ENCODE measurements at regions not wholly inside any gene's neighbourhood (a gene's known extent, or its start where the extent isn't known, plus 50 kb on each side); places are given as distances from the start of the nearest gene placed in this dataset.

DNA sequence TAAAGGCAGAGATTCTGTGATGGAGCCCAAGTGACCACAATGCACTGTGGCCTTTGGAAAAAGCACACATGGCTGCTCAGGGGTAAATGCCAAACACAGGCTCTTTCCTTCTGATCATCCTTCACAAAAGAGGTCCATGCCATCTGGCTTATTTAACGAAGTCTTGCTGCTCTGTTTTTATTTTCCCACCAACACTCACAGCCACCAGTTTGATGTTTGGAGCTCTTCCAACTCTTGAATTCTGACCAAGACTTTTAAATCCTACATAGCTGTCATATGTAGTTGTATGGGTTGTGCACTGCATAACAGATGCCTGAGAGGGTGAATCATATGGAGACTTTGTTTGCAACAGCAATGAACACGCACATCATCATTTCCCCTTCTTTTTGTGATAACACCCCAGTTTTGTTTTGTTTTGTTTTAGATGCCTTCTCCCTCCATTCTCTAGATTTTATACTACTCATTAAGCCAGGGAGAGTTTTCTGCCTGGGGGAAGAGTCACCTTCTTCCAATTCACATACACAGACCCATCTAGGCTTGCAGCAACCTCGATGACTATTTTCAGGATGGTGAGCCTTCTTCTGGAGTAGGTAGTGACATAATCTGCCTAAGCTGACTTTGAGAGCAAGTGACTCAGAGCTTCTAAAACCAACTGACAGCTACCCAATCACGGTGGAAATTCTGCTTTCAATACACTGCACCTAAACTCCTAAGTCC is 145.2 kb upstream of the WSCD2 start:
- FAIRE-seq, result no peak

DNA sequence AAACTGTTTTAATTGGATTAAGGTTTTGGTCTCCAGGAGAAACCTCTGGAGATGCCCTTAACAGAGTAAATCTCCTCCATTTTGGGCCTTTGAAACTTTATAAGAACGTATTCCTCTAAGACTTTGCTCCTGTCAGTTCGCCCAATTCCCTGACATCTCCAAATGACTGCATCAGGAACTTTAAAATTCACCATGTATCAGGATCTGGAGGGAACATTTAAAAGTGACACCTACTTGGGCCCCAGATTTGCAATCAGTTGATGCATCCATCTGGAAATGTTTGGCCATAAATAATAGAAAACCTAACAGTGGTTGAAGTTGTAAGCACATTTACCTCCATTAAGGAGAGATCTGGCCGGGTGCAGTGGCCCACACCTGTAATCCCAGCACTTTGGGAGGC is 144.1 kb upstream of the WSCD2 start:
- FAIRE-seq, result no peak

DNA sequence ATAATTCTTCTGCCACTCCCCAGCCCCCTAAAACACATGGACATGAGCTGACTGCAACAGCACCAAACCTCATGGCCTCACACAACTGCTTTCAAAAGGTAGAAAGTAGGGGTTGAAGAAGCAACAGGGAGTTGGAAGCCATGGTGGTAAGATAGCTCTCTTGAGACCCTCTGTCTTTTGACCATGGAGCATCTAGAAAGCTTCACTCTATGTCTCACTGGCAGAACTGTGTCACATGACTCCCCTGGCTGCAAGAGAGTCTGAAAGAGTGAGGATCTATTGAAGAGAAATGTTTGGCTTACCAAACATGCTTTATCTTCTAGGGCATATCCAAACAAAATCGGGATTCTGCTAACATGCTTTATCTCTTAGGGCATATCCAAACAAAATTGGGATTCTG is 142.9 kb upstream of the WSCD2 start:
- no peak for FAIRE-seq

DNA sequence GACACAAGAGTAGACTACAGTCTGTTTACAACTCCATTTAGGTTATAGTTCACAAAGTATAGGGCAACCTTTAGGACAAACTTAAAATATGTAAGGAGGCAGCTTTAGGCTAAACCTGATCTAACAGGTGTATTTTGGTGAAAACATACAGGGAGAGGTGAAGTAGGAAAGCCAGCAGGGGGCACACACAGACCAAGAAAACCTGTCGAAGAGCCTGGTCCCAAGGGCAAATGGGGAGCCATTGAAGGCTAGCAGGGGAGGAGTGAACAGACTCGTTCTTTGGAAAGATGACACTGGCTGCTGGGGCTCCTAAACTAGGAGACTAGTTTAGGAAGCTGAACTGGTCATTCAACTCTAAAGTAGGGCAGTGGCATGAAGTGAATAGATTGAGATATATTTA is 138.8 kb upstream of the WSCD2 start:
- FAIRE-seq, result no peak

DNA sequence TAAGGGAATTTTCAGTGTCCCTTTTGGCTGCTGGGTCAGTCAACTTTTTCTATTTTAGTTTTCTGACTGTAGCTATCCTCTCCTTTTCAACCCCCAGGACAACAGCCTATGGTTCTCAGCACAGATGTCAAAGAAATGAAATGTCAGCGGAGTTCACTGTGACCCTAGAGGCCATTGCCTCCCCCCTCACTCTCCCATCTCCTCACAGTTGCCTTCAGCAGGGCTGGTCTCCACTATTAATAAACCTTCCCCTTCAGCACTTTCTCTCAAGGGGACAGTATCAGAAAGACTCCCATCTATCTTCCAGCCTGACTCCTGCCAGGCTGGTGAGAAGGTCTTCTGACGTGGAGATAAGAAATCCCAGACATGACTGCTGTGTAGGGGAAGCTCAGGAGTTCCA is 137.1 kb upstream of the WSCD2 start:
- FAIRE-seq, result no peak

DNA sequence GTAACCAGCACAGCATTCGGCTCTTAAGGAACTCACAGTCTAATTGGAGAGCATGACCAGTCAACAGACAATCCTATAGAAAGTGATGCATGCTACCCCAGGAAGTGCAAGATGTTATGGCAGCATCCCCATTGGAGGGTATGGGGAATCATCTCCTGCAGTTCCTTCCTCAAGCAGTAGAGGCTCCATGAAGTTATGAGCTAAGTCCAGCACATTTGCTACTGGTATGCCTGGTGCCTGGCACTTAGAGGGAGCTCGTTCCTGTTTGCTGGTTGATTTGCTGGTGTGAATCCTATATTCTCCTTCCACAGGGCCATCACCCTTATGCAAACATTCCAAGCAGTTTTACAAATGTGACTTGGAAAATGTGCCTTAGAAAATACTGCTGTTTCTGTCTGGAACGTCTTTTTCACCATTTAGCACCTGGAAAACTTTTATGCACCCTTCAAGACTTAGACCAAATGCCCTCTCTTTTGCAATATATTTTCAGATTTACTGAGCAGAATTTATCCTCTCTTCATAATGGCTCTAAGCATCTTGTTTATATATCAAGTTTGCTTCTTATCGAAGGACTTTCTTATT is 136.1 kb upstream of the WSCD2 start:
- peak; percentile 42 for FAIRE-seq

DNA sequence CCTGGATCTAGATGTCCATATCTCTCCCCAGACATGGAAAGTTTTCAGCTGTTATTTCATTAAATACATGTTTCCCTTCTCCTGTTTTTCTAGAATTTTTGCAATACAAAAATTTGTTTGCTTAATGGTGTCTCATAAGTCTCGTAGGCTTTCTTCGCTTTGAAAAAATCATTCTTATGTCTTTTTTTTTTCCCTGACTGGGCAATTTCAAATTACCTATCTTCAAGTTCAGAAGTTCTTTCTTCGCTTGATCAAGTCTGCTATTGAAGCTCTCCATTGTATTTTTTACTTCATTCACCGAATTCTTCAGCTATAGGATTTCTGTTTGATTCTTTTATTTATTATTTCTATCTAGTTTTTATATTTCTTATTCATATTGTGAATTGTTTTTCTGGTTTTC is 130.2 kb upstream of the WSCD2 start:
- FAIRE-seq, result no peak

DNA sequence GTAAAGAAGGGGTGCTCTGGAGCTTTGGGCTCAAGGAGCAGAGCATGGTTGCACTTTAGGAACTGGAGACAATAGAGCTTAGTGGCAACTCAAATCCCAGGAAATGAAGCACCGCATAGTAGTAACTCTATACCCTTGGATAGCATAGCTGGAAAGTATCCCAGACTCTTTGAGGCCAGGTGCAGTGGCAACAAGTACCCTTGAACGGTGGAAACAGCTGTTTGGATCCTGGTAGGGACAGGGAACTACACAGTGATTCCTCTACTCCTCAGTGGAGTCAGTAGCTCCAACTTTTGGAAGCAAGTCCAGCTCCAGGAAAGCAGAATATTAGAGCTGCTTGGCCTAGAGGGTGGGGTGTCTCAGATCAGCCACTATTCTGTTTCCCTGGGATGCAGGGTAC is 129.0 kb upstream of the WSCD2 start:
- no peak for FAIRE-seq

DNA sequence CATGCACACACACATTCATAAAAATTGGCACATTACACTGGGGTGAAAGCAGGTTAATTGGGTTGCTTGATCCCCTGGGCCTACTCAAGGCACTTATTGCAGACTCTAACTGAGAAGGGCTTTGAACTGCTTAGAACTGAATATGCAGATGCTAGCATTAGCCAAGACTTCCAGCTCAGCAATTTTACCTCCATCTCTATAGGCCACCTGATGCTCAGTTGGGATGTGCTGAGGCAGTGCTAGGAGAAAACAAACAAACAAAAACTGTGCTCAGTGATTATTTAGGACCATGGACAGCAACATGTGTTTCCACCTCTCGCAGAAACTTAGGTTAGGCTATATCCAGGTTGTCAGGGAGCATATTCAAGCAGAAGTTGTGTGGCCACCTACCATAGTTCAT is 124.8 kb upstream of the WSCD2 start:
- FAIRE-seq, result no peak

DNA sequence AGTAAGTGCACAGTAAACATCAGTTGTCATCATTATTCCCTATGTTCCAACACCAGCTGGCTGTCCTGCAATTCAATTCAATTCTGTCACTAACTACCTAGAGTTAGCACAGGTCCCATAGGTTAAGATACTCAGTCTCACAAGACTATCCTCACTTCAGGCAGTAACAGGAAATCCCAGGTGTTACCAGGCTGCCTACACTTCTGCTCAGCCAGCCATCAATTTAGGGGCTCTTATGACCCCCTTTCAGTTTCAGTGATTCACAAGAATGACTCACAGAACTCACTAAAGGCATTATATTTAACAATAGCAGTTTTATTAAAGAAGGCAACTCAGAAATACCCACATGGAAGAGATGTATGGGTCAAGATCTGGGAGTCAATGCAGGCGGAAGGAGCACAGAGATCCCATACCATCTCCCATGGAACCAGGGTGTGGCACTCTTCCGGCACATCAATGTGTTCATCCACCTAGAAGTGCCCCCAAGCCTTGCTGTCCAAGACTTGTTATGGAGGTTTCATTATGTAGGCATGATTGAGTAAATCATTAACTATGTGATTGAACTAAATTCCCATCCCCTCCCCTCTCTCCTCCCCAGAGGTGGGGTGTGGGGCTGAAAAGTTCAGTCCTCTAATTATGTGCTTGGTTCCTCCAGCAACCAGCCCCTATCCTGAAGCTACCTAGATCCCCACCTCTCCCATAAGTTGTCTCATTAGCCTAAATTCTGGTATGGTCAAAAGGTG is 120.8 kb upstream of the WSCD2 start:
- no peak for FAIRE-seq

DNA sequence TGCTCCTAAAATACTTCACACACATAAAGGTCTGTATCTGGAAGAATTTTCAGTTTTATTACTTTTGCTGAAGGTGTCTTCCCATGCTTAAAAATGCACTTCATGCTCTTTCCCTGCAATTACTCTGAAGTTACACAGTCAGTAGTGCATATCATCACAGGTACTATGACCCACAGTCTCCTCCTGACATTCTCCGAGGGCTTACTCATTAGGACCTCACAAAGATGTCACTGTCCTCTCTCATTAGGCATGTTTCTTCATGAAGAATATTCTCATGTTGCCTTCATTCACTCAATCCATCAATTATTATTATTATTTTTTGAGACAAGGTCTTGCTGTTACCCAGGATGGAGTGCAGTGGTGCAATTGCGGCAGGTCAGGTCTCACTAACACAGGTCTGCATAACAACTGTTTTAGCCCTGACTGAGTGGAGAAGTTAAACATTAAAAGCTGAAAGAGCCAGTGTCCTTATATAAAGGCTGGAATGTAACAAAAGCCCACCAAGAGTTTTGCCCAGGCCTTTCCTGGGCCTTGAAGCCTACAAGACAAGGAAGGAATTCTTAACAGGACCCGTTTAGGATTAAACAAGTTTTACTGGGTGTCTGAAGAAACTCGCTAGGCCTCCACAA is 119.5 kb upstream of the WSCD2 start:
- FAIRE-seq, result no peak

DNA sequence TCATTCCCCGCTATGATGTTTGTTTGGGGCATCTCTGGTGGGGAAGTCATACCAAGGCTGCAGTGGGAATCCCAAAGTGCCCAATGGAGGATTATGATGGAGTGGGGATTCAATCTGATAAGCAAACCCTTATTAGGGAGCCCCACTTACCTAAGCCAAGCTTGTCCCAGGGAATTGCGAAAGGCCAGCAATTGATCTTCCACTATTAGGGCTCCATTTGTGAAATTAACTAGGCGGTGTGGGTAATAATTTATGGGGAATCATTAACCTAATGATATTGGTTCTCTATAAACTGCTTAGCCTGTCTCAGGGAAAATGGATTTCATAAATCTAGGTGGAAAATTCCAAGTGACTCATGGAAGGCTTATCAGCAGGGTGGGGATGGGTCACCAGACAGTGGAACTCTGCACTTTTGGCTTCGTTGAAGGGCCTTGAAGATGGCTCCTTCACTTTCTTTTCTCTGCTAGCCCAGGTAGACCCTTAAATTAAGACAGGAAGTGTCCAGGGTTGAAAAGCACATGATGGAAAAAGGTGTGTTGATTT is 113.0 kb upstream of the WSCD2 start:
- FAIRE-seq, result no peak

DNA sequence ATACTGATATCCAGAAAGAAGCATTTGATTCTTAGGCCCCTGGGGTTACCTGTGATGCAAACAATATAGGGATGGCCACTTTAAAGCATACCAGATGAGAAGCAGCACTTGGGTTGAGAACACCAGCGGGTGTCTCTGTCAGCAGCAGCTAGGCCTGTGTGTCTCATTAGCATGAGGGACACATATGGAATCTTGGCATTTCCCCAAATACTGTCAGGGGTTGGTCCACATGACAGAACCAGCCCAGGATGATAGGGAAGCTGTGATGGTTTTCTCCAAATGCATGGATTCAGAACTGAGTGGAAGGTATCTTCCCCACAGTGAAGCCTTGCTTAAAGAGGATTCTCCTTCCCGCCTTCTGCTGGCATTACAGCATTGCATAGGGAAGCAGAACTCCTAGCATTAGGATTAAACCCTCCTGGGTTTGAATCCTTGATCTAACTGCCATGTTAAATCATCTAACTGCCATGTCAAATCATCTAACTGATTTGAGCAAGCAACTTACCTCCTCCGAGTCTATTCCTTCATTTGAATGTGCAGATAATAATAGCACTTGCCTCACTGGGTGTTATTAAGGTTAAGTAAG is 111.5 kb upstream of the WSCD2 start:
- no peak for FAIRE-seq

DNA sequence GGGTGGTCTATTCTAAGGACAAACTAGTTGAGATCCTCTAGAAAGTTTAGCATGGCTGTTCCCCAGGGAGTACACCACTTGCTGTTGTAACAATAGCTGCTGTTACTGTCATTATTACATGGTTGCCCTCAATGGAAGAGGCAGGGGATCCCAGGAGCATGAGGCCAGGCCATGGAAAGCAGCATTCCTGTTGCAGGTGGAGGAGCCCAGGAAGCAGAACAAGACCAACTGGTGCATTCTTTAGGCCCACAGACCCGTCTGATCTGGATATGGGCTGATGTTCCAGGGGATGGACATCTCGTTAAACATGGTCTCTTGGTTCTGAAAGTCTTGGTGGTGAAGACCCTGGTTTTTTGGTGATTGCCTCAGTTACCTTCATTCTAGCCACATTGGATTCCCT is 109.2 kb upstream of the WSCD2 start:
- FAIRE-seq, result no peak

DNA sequence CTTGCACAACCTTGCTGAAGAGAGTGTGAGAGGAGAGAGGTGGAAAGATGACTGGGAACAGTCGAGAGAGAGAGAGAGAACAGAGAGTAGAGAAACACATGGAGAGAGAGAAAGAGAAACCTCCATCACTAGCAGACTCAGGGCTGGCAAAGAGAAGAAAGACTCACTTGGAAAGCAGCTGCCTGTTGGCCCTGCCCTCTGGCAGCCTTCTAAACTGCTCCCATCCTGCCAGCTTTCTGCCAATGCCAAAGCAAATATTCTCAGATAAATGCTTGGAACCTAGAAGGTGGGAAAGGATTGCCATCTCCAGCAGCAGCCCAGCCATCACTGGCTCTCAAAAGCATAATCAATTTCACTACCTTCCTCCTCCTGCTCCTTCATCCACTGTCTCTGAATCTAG is 107.9 kb upstream of the WSCD2 start:
- no peak for FAIRE-seq

DNA sequence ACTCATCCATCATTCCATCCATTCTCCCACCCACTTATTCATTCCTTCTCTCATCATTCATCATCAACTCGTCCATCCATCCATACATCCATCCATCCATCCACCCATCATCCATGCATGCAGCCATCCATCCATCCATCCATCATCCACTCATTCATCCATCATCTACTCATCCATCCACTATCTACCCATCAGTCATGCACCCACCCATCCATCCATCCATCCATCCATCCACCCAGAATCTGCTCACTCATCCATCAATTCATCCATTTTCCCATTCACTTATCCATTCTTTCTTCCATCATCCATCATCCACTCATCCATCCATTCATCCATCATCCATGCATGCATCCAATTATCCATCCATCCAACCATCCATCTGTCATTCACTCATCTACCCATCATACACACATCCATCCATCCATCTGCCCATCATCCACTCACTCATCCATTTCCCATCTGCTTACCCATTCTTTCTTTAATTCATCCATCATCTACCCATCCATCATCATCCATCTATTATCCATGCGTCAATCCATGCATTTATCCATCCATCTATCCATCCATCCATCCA is 107.1 kb upstream of the WSCD2 start:
- FAIRE-seq, result no peak

DNA sequence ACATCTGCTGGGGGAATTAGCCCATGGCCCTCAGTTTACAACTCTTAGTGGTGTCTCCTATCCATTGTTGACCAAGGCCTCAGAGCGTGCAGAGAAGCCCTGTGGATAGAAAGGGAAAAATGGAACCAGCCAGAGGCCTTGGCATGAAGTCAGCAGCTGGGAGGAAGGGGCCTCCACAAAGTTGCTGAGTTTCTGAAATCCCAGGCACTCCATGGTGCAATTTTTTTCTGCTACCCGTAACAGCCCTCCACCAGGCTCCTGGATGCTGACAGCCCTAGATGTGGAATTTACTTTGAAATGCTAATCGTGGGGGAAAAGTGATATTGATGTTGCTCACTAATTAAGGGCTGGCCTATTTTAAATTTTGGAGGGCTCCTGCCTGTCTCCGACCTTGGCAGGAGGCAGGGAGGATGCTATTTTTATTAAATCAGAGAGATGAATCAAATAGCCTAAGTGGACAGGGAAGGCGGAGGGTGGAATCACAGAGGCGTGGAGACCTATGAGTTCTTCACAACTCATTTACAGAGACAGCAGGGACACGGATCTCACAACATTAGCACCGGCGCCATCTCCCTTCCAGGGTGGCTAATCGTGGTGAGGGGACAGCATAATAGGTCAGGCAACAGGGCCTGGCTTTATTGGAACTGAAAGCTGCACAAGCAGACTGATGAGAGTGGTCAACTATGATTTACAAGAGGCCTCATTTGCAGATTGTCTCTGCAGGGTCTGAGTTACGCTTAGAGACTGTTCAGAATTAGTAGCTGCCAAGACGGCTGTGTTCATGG is 99.8 kb upstream of the WSCD2 start:
- no peak for FAIRE-seq

DNA sequence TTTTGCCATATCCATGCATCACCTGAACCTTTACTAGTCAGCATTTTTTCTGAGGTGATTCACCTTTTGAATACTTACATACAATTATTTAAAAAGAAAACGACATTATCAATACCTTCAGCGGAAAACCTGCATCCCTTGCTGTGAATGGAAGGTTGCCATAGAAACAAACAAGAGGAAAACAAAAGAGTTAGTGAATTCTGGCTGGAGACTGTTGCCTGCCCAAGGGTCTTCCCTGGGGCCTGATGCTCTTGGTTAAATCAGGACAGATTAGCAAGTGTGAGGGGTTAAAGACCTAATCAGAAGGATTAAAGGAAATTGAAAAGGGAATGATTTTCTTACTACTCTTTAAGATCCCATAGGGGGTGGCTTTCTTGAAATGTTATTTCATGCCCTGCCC is 96.0 kb upstream of the WSCD2 start:
- FAIRE-seq, result no peak

DNA sequence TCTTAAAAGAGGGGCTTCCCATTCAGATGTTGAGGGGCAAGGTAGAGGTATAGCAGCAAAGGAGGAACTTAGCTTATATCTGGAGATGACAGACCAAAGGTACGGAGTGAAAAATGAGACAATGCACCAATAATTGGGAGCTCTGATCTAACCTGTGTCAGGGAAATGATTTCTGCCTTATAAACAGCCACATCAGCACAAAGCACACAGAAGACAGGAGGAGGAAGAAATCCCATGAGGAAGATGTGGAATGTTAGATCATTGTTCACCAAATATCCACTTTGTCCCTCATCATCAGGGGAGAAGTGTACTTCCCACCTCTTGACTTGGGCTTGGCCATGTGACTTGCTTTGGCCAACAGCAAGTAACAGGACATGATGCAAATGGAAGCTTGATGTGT is 93.7 kb upstream of the WSCD2 start:
- no peak for FAIRE-seq

DNA sequence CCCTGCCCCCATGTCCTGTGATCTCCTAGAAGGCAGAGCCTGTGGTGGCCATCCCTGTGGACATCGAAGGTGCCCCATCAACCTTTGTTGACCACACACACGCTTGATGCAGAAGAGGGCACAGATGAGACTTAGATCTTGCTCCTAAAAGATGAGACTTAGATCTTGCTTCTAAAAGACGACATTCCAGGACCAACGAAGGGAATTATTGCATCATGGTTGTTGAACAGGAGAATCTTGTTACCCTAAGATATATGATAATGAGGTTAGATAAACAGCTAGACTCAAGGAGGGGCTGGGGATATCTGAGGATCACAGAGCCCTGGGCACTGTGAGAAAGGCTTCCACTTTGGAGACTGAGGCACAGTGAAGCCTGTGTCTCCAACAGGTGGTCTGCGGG is 91.1 kb upstream of the WSCD2 start:
- no peak for FAIRE-seq

DNA sequence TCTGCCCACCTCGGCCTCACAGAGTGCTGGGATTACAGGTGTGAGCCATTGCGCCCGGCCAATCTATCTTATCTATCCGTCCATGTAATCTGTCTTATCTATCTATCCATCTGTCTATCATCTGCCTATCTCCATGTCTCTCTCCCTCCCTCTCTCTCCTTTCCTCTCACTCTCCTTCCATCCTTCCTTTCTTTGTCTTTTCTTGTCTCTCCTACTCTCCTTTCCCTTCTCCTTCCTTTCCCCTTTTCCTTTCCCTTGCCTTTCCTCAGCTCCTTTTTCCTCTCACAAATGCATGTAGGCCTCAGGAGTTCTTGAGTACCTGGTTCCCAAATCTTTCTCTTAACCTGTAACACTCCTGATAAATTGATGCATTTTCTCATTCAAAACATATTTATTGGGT is 89.3 kb upstream of the WSCD2 start:
- FAIRE-seq, result no peak

DNA sequence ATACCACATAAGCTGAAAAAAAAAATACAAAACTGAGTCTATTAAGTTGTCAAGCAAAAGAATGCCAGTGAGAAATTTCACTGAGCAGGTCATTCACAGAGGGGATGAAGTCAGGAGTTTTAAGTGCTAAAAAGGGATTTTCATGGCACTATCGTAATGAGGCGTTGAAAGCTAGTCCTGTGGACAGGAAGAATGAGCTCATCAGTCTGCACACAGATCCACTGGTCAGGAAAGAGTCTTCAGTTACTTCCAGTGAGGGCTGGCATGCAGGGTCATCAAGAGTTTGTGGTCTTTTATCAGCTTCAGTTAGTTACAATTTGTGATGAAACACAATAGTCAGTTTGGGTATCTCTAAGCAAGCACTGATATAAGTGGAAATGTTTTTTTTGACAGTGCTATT is 88.1 kb upstream of the WSCD2 start:
- no peak for FAIRE-seq

Data from TTC549 (cell line).